Neural cell (in vitro differentiated cells): ENCODE measurements at regions not wholly inside any gene's neighbourhood (a gene's known extent, or its start where the extent isn't known, plus 50 kb on each side); places are given as distances from the start of the nearest gene placed in this dataset.

Experiments used
- CTCF ChIP-seq: fragments of 450-650 bp; IDR thresholded peaks from 2 replicates; pipeline ENCODE4 v1.5.1; 2014; ENCODE audit warnings: antibody characterized with exemption, mild to moderate bottlenecking, moderate library complexity; ENCODE audit not compliant: poor library complexity, severe bottlenecking
- EP300 ChIP-seq: fragments of 450-650 bp; conservative IDR thresholded peaks from 2 replicates; pipeline ENCODE4 v1.6.1; 2014; ENCODE audit warnings: antibody characterized with exemption, mild to moderate bottlenecking, moderate library complexity; ENCODE audit not compliant: poor library complexity, severe bottlenecking
- TAF1 ChIP-seq: IDR thresholded peaks from 2 replicates; pipeline ENCODE4 v1.6.1; 2012; ENCODE audit warnings: low read depth

DNA sequence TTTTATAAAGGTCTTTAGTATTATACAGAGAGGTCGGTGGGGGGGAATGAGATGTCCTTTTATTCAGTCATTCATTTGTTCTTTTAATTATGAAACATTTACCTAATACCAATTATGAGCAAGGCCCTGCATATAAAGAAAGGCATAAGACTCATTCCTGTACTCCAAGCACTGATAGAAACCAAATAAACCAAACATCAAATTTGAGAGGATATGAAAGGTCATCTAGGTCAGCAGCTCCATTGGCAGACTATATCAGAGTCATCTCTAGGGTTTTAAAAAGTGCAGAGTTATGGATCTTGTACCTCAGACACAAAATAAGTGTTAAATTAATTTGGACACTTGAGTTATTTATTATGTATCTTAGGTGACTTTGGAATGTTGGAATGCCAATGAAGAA is 71.5 kb downstream of the CASP12 start:
- TF ChIP-seq CTCF (no peak), TAF1 (no peak), EP300 (no peak)
